HL-60 (cell line): ENCODE measurements at regions not wholly inside any gene's neighbourhood (a gene's known extent, or its start where the extent isn't known, plus 50 kb on each side); places are given as distances from the start of the nearest gene placed in this dataset.

Experiments
- CTCF ChIP-seq: IDR thresholded peaks from one replicate; pipeline ENCODE4 v1.5.1; 2011; ENCODE audit warnings: low read length, control low read depth, inconsistent platforms; ENCODE audit not compliant: insufficient read depth
- TF ChIP-seq, protein P1 (sequence below): IDR thresholded peaks from 2 replicates; pipeline ENCODE4 v1.6.1; 2012; ENCODE audit warnings: low read depth; ENCODE audit not compliant: insufficient replicate concordance

GRCh38 chr6:40966860-40967259, 72.2 kb downstream of the UNC5CL start:
- no peak for TF ChIP-seq CTCF
- TF ChIP-seq, protein P1, sequence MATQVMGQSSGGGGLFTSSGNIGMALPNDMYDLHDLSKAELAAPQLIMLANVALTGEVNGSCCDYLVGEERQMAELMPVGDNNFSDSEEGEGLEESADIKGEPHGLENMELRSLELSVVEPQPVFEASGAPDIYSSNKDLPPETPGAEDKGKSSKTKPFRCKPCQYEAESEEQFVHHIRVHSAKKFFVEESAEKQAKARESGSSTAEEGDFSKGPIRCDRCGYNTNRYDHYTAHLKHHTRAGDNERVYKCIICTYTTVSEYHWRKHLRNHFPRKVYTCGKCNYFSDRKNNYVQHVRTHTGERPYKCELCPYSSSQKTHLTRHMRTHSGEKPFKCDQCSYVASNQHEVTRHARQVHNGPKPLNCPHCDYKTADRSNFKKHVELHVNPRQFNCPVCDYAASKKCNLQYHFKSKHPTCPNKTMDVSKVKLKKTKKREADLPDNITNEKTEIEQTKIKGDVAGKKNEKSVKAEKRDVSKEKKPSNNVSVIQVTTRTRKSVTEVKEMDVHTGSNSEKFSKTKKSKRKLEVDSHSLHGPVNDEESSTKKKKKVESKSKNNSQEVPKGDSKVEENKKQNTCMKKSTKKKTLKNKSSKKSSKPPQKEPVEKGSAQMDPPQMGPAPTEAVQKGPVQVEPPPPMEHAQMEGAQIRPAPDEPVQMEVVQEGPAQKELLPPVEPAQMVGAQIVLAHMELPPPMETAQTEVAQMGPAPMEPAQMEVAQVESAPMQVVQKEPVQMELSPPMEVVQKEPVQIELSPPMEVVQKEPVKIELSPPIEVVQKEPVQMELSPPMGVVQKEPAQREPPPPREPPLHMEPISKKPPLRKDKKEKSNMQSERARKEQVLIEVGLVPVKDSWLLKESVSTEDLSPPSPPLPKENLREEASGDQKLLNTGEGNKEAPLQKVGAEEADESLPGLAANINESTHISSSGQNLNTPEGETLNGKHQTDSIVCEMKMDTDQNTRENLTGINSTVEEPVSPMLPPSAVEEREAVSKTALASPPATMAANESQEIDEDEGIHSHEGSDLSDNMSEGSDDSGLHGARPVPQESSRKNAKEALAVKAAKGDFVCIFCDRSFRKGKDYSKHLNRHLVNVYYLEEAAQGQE: no peak
